ENCODE measurements at regions not wholly inside any gene's neighbourhood (a gene's known extent, or its start where the extent isn't known, plus 50 kb on each side); places are given as distances from the start of the nearest gene placed in this dataset.

- no peak for DNase-seq
Observed at GRCh38 chr12:24404086-24404815, 454.8 kb upstream of the SOX5 start.

- DNase-seq: no peak
Observed at GRCh38 chr12:24400533-24400932, 451.1 kb upstream of the SOX5 start.

GRCh38 chr12:24398605-24399004, 449.1 kb upstream of the SOX5 start:
- DNase-seq: no peak

- no peak for DNase-seq
Observed at GRCh38 chr12:24396224-24396623, 446.8 kb upstream of the SOX5 start.

- no peak for DNase-seq
Observed at GRCh38 chr12:24394246-24394645, 444.8 kb upstream of the SOX5 start.

- no peak for DNase-seq
Observed at GRCh38 chr12:24393071-24393470, 443.6 kb upstream of the SOX5 start.

GRCh38 chr12:24389394-24389793, 439.9 kb upstream of the SOX5 start:
- DNase-seq: no peak

GRCh38 chr12:24387381-24387780, 437.9 kb upstream of the SOX5 start:
- DNase-seq: no peak

GRCh38 chr12:24386836-24387235, 437.4 kb upstream of the SOX5 start:
- DNase-seq: no peak

- no peak for DNase-seq
Observed at GRCh38 chr12:24381790-24382189, 432.3 kb upstream of the SOX5 start.

- no peak for DNase-seq
Observed at GRCh38 chr12:24379861-24380521, 430.5 kb upstream of the SOX5 start.

- no peak for DNase-seq
Observed at GRCh38 chr12:24379433-24379832, 430.0 kb upstream of the SOX5 start.

GRCh38 chr12:24378548-24379407, 429.3 kb upstream of the SOX5 start:
- no peak for DNase-seq

- no peak for DNase-seq
Observed at GRCh38 chr12:24374452-24374851, 425.0 kb upstream of the SOX5 start.

- DNase-seq: no peak
Observed at GRCh38 chr12:24373004-24373403, 423.5 kb upstream of the SOX5 start.

GRCh38 chr12:24366514-24366913, 417.0 kb upstream of the SOX5 start:
- no peak for DNase-seq

- DNase-seq: no peak
Observed at GRCh38 chr12:24364921-24365320, 415.5 kb upstream of the SOX5 start.

- DNase-seq: no peak
Observed at GRCh38 chr12:24363177-24363754, 413.8 kb upstream of the SOX5 start.

- DNase-seq: no peak
Observed at GRCh38 chr12:24361877-24362580, 412.6 kb upstream of the SOX5 start.

GRCh38 chr12:24360907-24361306, 411.4 kb upstream of the SOX5 start:
- DNase-seq: no peak

- DNase-seq: no peak
Observed at GRCh38 chr12:24360461-24360860, 411.0 kb upstream of the SOX5 start.

GRCh38 chr12:24360057-24360456, 410.6 kb upstream of the SOX5 start:
- DNase-seq: no peak

- DNase-seq: no peak
Observed at GRCh38 chr12:24359418-24359817, 409.9 kb upstream of the SOX5 start.

Data from CD4-positive, alpha-beta T cell treated with Interleukin-12 subunit alpha and Interleukin-12 subunit beta, for 1 hour (primary cell).